ENCODE measurements at regions not wholly inside any gene's neighbourhood (a gene's known extent, or its start where the extent isn't known, plus 50 kb on each side); places are given as distances from the start of the nearest gene placed in this dataset.

DNA sequence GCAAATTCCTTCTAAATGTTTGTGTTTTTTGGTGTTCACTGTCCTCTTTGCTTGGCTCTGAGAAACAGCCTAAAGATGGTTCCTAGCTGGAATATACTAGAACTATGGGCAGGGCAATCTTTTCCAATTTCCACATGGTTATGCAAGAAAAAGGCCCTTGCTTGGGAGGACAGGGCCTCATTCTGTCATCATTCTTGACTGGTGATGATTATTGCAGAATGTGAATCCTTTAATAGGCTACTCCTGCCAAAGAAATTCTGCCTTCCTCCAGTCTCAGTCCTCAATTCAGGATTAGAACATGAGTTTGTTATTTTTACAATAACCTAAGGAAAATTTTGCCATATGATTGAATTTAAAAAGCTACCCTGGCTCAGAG lies 218.7 kb downstream of the HNMT start:
- TF ChIP-seq, protein P1, sequence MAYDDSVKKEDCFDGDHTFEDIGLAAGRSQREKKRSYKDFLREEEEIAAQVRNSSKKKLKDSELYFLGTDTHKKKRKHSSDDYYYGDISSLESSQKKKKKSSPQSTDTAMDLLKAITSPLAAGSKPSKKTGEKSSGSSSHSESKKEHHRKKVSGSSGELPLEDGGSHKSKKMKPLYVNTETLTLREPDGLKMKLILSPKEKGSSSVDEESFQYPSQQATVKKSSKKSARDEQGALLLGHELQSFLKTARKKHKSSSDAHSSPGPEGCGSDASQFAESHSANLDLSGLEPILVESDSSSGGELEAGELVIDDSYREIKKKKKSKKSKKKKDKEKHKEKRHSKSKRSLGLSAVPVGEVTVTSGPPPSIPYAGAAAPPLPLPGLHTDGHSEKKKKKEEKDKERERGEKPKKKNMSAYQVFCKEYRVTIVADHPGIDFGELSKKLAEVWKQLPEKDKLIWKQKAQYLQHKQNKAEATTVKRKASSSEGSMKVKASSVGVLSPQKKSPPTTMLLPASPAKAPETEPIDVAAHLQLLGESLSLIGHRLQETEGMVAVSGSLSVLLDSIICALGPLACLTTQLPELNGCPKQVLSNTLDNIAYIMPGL (CRISPR knock-in tag; IDR thresholded peaks at IDR 0.05; ENCODE audit: borderline replicate concordance) = no peak
- TF ChIP-seq FOSL2 (IDR thresholded peaks at IDR 0.05) = no peak
- no peak for TF ChIP-seq FOSL2 (CRISPR knock-in tag; IDR thresholded peaks at IDR 0.05)
- no peak for TF ChIP-seq POLR2A (IDR thresholded peaks at IDR 0.05; ENCODE audit: low read length)
- TF ChIP-seq JUN (IDR thresholded peaks at IDR 0.05) = no peak
- TF ChIP-seq, protein P2, sequence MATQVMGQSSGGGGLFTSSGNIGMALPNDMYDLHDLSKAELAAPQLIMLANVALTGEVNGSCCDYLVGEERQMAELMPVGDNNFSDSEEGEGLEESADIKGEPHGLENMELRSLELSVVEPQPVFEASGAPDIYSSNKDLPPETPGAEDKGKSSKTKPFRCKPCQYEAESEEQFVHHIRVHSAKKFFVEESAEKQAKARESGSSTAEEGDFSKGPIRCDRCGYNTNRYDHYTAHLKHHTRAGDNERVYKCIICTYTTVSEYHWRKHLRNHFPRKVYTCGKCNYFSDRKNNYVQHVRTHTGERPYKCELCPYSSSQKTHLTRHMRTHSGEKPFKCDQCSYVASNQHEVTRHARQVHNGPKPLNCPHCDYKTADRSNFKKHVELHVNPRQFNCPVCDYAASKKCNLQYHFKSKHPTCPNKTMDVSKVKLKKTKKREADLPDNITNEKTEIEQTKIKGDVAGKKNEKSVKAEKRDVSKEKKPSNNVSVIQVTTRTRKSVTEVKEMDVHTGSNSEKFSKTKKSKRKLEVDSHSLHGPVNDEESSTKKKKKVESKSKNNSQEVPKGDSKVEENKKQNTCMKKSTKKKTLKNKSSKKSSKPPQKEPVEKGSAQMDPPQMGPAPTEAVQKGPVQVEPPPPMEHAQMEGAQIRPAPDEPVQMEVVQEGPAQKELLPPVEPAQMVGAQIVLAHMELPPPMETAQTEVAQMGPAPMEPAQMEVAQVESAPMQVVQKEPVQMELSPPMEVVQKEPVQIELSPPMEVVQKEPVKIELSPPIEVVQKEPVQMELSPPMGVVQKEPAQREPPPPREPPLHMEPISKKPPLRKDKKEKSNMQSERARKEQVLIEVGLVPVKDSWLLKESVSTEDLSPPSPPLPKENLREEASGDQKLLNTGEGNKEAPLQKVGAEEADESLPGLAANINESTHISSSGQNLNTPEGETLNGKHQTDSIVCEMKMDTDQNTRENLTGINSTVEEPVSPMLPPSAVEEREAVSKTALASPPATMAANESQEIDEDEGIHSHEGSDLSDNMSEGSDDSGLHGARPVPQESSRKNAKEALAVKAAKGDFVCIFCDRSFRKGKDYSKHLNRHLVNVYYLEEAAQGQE (IDR thresholded peaks at IDR 0.05) = no peak
- TF ChIP-seq CEBPB (IDR thresholded peaks at IDR 0.05) = no peak
- TF ChIP-seq, protein P3, sequence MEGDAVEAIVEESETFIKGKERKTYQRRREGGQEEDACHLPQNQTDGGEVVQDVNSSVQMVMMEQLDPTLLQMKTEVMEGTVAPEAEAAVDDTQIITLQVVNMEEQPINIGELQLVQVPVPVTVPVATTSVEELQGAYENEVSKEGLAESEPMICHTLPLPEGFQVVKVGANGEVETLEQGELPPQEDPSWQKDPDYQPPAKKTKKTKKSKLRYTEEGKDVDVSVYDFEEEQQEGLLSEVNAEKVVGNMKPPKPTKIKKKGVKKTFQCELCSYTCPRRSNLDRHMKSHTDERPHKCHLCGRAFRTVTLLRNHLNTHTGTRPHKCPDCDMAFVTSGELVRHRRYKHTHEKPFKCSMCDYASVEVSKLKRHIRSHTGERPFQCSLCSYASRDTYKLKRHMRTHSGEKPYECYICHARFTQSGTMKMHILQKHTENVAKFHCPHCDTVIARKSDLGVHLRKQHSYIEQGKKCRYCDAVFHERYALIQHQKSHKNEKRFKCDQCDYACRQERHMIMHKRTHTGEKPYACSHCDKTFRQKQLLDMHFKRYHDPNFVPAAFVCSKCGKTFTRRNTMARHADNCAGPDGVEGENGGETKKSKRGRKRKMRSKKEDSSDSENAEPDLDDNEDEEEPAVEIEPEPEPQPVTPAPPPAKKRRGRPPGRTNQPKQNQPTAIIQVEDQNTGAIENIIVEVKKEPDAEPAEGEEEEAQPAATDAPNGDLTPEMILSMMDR (IDR thresholded peaks at IDR 0.05) = no peak
- no peak for TF ChIP-seq TFCP2L1 (CRISPR knock-in tag; IDR thresholded peaks at IDR 0.05)

All from A549 (cell line).